ENCODE measurements at regions not wholly inside any gene's neighbourhood (a gene's known extent, or its start where the extent isn't known, plus 50 kb on each side); places are given as distances from the start of the nearest gene placed in this dataset.
"Not testable (repeated sequence)": the region's sequence is repeated elsewhere in the genome, so short reads cannot be mapped to it uniquely, and the experiment has no call there.

DNA sequence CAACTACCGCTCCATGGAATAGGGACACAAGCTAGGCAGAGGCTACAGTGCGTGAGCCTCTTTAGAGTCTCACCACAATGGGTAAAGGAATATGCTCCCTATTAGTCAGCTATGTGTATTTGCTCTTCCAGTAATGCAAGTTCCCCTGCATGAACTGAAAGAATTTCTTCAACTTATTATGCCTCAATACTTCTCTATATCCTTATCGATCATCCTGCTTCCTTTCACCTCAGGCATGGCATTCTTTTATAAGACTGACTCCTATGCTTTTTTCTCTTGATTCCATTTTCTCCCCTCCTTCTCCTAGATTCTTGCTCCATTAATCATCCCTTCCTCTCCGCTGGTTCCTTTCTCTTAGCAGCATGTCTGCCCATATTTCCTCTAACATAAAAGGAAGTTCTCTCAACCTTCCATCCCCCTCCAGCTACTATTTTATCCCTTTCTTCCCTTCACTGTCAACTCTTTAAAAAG, 94.5 kb upstream of the CPM start:
- DNase-seq (ENCODE audit: insufficient read length, low spot score) = no peak
- no peak for FAIRE-seq

DNA sequence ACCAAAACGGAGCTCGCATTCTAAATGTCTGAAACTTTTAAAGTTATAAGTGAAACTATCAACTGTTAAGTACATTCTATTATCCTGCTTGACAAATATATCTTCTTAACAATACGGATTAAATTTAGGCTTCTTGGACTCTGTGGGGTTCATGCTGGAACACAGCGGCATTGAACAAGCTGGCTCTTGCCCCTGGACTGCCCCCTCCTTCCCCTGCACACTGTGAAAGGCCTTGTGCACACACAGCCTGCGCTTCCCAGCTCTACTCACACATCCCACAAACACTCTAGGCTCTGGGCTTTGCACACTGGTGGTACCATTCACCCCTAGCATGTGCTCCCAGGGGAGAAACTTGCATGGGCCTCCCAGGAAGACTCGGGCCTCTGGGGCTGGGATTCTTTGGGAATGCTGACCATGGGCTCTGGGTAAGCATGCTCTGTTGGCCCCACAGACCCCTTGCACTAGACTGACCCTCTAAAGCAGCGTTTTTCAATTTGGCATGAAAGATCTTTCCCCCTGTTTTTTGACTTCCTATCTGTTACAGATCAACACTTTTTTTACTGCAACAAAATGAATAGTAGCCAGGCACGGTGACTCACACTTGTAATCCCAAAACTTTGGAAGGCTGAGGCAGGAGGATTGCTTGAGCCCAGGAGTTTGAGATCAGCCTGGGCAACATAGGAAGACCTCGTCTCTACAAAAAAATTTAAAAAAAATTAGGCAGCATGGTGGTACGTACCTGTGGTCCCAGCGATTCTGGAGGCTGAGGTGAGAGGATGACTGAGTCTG, 96.2 kb upstream of the CPM start:
- FAIRE-seq = no peak

GRCh38 chr12:69030321-69030720, 97.3 kb upstream of the CPM start:
- DNase-seq (ENCODE audit: insufficient read length, low spot score) = no peak
- FAIRE-seq = no peak

More for the DNA sequence above, 96.2 kb upstream of the CPM start:
- DNase-seq (ENCODE audit: insufficient read length, low spot score) = no peak

- FAIRE-seq = no peak
- DNase-seq (ENCODE audit: insufficient read length, low spot score) = no peak
These were observed 103.6 kb upstream of the CPM start for GRCh38 chr12:69036533-69036932.

- DNase-seq (ENCODE audit: insufficient read length, low spot score) (no peak), FAIRE-seq (no peak)
These were observed 104.0 kb upstream of the CPM start for GRCh38 chr12:69036999-69037398.

DNA sequence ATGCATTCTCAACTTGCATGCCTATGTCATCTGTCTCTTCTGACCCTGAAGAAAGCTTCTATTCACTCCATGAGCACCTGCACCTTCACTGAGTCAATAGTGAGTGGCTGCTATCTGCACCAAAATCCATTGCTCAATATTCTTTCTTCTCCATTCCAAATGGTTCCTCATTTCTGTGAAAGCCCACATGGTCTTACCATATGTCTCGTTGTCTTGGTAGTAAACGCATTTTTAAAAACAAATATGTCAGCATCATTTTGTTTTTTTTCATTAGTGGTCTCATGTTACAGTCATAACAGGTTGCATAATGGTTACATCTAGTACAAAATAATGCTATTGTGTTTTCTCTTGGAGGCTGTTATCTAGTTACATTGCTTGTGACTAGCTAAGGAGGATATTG, 106.9 kb upstream of the CPM start:
- DNase-seq (ENCODE audit: insufficient read length, low spot score) = no peak
- no peak for FAIRE-seq

DNA sequence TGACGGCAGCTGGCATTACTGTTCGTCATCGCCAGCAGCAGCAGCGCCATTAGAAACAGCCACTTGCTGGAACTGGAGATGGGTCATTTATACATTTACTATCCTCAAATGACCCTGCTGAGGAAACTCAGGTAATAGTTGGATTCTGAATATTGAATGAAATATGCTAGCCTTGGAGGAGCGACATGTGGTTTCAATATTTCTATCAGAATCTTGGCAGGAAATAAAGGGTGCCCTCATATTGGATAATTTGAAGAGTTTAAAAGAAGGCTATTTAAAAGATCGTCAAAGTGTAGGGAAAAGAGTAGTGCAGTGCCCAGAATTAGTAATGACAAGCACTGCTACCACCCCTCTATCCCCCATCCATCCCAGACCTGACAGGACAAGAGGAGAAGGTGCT, 109.6 kb upstream of the CPM start:
- FAIRE-seq (no peak), DNase-seq (ENCODE audit: insufficient read length, low spot score) (no peak)

GRCh38 chr12:69042970-69043369, 110.0 kb upstream of the CPM start:
- DNase-seq (ENCODE audit: insufficient read length, low spot score) = no peak
- no peak for FAIRE-seq

DNA sequence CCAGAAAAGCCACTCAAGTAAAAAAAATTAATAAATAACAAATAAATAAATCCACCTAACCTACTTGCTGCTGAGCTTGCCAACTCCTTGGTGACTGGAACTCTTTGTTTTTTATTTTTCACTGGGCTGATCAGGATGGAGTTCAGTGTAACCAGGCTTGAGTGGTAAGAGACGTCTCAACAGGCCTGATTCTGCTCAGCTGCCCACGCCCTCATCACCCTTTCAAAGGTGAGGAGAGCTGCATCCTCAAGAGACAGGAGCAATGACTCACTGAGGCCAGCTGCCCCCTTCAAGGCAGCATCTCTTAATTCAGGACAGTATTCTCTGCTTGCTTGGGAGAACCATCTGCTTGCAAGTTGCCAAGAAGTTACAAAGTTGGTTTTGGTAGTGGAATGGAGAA, 111.9 kb upstream of the CPM start:
- no peak for FAIRE-seq
- no peak for DNase-seq (ENCODE audit: insufficient read length, low spot score)

- DNase-seq (ENCODE audit: insufficient read length, low spot score) (no peak), FAIRE-seq (no peak)
These were observed 112.5 kb upstream of the CPM start for GRCh38 chr12:69045430-69045829.

- no peak for DNase-seq (ENCODE audit: insufficient read length, low spot score)
- FAIRE-seq = no peak
These were observed 113.4 kb upstream of the CPM start for GRCh38 chr12:69046363-69046762.

GRCh38 chr12:69046920-69047319, 113.9 kb upstream of the CPM start:
- no peak for FAIRE-seq
- no peak for DNase-seq (ENCODE audit: insufficient read length, low spot score)

GRCh38 chr12:69047990-69048389, 115.0 kb upstream of the CPM start:
- no peak for FAIRE-seq
- no peak for DNase-seq (ENCODE audit: insufficient read length, low spot score)

- FAIRE-seq = not testable (repeated sequence)
These were observed 116.9 kb upstream of the CPM start for GRCh38 chr12:69049855-69050254.

DNA sequence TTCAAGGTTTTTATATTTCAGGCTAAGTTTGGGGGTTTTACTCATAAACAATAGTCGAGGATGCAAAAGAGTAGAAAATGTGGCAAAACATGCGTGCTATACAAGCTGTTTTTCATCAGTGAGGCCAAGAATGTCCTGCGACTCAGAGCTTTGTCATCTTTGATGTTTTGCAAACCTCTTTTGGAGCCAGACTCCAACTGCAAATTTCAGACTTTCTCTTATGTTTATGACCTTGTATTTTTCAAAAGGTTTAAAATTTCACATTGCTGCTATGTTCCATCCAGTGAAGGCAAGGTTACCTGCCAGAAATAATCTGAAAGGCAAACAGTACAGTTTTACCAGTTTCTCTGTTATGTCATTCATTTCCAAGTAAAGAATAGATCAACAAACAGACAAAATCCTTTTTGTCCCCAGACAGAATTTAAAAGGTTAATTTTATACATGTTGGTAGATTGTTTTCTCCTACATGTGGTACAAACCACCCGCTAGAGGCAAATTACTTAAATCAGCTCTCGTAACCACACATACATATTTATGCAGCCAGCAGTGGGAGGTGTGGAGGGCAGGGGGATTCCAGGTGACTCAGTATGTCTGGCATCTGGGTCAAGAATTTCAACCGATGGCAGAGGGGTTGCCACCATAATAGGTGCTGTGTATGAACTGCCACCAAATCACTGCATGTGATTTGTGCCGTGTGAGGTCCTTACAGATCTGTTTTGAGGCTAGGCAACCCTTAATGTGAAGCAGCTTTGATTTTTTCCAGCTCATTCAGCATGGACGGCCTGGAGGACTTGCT, 119.8 kb upstream of the CPM start:
- FAIRE-seq (peak; percentile 86), DNase-seq (ENCODE audit: insufficient read length, low spot score) (peak; percentile 74)

More at GRCh38 chr12:69049855-69050254, 116.9 kb upstream of the CPM start:
- DNase-seq (ENCODE audit: insufficient read length, low spot score) = not testable (repeated sequence)

DNA sequence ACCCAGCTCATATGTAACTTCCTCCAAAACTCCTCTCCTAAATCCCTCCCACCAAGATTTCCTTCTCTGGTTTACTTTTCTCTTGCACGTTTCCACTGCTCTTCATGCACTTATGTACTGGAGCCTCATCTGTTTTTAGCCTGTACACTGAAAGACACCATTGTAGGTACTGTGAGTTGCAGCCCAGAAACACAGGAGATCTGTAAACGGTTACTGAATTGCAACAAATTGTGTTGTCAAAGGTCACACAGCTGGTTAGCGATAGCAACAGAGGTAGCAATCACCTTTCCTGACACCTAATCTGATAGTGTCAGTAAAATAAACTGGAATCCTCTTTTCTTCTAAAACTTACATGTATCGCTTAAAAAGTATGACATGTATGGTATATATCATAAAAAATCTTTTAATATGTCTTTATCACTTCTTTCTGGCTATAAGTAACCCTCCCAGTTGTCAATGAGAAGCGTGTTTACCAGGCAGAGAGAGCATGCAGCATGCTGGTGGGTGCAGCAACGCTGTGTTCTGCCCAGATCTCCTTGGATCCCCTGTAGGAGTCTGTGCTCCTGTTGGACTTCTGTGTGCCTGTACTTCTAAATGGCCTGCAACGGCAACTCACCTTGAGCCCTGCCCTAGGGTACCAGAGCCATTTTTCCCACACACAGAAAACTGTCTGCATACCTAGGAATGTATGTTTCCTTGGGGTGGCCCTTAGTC, 121.5 kb upstream of the CPM start:
- no peak for FAIRE-seq
- DNase-seq (ENCODE audit: insufficient read length, low spot score) = no peak

DNA sequence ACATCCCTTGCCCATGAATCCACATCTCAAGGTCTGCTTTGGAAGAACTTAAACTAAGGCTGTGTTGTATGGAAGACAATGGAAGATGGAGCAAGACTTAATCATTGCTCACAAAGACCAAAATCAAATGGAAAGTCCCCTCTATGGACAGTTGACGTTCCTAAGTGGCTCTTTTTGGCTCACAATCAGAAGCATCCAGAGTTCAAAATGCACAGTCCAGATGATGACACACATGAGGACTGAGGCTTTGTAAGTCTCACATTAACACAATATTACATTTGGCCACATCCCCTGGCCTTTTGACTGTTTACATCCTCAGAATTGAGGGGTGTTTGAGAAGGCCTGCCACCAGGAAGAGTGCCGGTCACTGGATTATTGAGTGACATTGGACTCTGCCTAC, 122.3 kb upstream of the CPM start:
- FAIRE-seq (no peak), DNase-seq (ENCODE audit: insufficient read length, low spot score) (no peak)

GRCh38 chr12:69055706-69056105, 122.7 kb upstream of the CPM start:
- FAIRE-seq (no peak), DNase-seq (ENCODE audit: insufficient read length, low spot score) (no peak)

GRCh38 chr12:69056743-69057515, 124.0 kb upstream of the CPM start:
- FAIRE-seq (no peak), DNase-seq (ENCODE audit: insufficient read length, low spot score) (no peak)

DNA sequence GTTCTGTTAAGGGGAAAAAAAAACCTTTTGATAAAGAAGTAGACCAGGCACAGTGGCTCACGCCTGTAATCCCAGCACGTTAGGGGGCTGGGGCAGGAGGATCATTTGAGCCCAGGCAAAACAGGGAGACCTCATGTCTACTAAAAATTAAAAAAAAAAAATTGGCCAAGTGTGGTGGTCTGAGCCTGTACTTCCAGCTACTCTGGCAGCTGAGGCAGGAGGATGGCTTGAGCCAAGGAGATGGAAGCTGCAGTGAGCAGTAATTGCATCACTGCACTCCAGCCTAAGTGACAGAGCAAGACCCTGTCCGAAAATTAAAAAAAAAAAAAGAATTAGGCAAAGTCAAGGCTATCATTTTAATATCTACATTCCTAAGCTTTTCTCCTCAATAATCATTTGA, 124.8 kb upstream of the CPM start:
- FAIRE-seq = no peak

More for the DNA sequence above, 124.8 kb upstream of the CPM start:
- DNase-seq (ENCODE audit: insufficient read length, low spot score) = no peak

All from HTR-8/SVneo (cell line).